Femur (tissue), 1 donor: ENCODE measurements at regions not wholly inside any gene's neighbourhood (a gene's known extent, or its start where the extent isn't known, plus 50 kb on each side); places are given as distances from the start of the nearest gene placed in this dataset.

Experiments used
- DNase-seq: peaks from one replicate; pipeline ENCODE4 v3.0.0-alpha.2; 2017

DNA sequence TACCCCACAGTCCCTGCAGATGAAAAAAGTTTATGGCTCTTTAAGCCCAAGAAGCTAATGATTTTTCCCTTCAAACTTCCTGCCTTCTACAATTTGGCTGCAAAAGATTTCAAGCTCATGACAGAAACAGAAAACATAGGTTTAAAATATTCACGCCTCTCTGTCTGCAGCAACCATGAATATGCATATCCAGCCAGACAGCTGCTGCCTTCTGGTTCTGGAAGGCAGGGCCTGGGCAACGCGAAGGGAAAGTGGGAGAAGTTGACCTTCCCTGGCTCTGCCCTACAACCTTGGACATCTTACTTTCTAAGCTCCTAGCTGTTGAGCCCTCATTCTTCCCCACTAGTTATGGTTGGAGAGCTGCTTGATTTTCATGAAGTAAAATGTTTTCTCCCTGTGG is 64.8 kb upstream of the CLINT1 start:
- DNase-seq = no peak

DNA sequence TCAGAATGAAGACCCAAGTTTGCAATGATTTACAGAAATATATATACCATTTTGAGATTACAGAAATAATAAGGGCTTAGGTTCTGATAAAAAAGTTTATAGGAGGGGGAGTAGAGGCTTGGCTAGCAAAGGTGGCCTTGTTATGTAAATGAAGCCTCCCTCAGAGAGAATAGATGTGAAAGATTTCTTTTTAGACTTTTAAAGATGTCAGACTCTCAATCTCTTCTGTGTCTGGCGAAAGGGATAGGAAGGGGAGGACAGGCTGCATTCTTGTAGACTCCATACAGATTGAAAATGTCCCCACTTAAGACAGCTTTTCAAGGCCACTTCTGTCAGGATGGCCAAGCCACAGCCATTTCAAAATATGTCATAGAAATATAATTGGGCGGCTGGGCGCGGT is 63.1 kb upstream of the CLINT1 start:
- DNase-seq = no peak

DNA sequence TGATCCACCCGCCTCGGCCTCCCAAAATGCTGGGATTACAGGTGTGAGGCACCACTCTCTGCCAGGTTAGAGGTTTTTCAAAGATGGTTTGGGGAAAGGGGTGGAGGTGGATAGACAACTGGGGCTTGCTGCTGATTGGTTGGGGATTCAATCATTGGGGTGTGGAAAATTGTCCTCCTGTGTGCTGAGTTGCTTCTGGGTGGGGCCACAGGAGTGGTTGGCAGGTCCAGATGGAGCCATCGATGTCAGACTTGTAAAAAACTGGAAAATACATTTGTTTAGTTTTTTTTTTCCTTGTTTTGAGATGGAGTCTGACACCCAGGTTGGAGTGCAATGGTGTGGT is 61.9 kb upstream of the CLINT1 start:
- no peak for DNase-seq

DNA sequence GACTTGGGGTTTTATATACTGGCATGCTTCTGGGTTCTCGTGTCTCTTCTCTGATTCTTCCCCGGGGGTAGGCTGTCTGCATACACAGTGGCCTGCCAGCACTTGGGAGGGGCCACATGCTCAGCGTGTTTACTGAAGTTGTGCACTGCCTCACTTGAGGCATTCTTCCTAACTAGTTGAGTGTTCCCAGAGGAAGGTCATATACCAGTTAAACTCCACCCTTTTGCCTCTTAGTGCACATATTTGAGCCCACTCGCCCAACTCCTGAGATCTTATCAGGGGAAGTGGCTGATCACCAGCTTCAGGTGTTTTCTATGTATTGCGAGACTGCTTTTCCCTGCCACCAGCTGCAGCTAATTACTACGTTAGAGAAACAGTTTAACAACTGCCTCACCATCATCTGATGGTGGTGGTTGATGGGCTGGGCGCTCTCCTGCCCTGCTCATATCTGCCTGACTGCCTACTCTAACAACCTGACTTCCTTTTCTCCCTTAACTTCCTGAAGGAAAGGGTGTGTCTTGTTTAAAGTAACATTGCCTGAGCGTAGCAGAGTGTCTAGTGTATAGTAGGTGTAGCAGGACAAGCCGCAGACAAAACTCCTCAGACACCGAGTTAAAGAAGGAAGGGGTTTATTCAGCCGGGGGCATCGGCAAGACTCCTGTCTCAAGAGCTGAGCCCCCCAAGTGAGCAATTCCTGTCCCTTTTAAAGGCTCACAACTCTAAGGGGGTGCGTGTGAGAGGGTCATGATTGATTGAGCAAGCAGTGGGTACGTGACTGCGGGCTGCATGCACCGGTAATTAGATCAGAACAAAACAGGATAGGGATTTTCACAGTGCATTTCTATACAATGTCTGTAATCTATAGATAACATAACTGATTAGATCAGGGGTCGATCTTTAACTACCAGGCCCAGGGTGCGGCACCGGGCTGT is 60.1 kb upstream of the CLINT1 start:
- DNase-seq = no peak

DNA sequence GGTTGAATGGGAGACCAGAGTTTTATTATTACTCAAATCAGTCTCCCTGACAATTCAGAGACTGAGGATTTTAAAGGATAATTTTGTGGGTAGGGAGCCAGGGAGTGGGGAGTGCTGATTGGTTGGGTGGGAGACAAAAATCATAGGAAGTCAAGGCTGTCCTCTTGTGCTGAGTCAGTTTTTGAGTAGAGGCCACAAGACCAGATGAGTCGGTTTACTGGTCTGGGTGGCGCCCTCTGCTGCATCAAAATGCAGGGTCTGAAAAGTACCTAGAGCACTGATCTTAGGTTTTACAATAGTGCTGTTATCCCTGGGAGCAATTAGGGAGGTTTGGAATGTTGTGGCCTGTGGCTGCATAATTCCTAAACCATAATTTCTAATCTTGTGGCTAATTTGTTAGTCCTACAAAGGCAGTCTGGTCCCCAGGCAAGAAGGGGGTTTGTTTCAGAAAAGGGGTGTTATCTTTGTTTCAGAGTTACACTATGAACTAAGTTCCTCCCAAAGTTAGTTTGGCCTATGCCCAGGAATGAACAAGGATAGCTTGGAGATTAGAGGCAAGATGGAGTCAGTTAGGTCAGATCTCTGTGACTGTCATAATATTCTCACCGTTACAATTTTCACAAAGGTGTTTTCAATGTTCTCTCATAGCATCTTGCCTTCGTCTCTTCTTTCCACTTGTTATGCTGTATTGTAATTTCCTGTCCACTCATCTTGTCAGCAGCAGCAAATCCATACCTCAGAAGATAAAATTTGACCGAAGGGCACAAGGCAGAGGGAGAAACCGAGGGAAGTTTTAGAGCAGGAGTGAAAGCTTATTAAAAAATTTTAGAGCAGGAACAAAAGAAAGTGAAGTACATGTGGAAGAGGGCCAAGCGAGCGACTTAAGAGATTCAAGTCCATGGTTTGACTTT is 59.2 kb upstream of the CLINT1 start:
- DNase-seq = peak; percentile 81

DNA sequence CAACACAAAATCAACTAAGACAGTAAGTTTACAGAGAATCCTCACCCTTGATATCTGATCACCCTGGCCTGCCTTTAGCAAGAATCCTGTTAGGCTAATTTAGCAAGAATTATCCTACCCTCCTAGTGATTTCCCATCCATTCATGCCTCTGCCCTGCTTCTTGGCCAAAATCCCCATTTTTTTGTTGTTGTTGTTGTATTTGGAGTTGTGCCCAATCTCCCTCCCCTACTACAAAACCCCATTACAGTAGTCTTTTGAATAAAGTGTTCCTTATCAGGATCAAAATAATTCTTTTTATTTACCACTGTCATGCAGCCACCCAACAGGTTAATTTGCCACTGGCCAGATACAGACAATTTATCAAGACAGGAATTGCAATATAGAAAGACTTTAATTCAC is 58.5 kb upstream of the CLINT1 start:
- DNase-seq = no peak

DNA sequence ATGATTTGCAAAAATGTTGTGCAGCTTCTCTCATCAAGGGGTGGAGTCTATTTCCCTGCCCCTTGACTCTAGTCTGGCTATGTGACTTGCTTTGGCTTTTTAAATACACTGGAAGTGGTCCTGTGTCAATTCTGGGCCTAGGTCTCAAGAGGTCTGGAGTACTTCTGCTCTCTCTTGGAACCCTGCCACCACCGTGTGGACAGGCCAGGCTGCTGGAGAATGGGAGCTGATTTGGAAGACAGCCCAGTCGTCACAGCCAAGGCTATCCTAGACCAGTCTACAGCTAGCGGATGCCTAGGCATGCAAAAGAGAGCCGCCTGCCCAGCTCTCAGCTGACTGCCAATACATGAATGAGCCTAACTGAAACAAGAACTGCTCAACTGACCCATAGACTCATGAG is 56.7 kb upstream of the CLINT1 start:
- DNase-seq = peak; percentile 92

DNA sequence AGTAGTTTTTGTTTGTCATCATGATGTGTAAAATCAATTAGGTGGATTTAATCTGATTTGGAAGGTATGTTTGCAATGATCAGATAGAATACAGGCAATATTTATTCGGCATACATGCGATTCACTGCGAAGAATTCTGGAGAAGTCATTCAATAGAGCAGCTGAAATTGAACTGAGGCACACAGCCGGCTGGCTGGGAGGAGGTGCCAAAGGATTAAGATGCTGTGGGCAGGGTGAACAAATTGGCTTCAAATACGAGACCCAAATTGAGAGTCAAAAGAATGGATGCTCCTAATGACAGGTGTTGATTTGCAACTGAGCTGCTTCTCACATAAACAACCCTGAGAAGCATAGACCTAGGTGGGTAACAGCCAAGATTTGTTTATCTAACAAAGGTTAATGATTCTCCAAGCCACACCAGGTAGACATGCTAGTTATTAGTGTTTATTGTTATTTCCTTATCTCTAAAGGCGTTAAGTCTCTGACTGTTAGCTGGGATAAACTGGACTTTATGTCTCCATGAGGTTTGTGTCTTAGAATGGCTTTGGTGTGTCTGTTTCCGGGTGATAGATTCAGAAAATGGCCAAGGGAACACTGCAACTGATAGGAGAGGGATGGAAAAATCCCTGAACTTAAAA is 55.3 kb upstream of the CLINT1 start:
- DNase-seq = no peak

DNA sequence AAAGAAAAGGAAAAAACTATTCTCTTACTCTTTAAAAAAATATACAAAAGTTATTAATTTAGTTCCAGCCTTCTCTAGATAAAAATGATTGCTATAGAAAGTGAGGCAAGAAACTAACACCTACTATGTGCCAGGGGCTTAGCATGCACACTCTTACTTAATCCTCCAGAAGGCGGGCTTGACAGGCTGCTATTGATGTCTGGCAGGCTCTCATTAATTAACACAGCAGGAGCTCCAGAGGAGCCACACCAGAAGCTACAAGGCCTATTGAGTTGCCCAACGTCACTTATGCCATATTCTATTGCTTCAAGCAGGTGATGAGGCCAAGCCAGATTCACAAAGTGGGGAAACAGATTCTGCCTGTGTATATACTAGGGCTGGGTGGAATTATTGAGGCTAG is 54.6 kb upstream of the CLINT1 start:
- DNase-seq = no peak

DNA sequence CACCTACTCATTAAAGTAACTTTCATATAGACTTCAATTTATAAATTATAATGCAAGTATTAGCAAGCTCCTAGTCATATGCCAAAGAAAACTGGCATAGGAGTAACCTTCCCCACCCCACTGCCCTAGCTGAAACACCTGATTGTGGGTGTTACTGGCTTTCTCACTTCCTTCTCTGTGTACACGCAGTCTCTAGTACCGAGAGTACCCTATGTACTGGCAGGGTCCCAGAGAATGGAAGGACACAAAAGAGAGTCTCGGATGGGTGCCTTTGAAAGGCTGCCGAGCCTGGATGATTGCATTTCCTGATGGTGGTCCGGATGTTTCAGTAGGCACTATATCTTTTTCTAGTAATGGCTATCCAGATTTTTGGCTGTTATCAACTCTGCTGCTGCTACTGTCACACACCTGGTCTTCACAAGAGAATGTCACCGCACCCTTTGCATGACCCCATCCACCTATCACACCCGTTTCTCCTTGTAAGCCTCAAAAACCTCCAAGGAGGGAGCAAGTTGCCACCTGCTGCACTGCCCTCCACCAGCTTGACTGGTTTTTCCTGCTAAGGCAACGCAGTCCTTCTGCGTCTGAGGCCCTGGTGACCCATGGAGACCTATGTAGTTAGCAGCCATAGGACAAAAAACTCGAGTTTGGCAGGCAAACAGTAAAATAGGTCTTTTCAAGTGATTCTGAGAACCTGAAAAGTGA is 53.8 kb upstream of the CLINT1 start:
- DNase-seq = no peak

DNA sequence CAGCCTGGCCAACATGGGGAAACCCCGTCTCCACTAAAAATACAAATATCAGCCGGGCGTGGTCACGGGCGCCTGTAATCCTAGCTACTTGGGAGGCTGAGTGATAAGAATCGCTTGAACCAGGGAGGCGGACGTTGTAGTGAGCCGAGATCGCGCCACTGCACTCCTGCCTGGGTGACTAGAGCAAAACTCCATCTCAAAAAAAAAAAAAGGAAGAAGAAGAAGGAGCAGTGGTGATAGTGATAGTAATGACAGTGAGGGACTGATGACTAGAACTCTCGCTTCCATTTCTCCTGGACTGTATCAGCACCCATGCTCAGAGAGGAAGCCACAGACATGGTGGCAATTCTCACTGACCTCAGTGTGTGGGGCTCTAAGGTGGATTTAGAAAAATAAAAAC is 52.6 kb upstream of the CLINT1 start:
- no peak for DNase-seq
